Endothelial cell (in vitro differentiated cells): ENCODE measurements at regions not wholly inside any gene's neighbourhood (a gene's known extent, or its start where the extent isn't known, plus 50 kb on each side); places are given as distances from the start of the nearest gene placed in this dataset.

Source experiments
- DNase-seq: peaks from one replicate; pipeline ENCODE4 v3.0.0; 2021; ENCODE audit warnings: low spot score
- H3K27ac Mint-ChIP-seq: one replicate; pipeline ENCODE4 v1.8.0; 2021; ENCODE audit warnings: mixed read lengths, inconsistent platforms; ENCODE audit not compliant: unreplicated experiment
- H3K27me3 Mint-ChIP-seq: one replicate; pipeline ENCODE4 v1.8.0; 2021; ENCODE audit warnings: mild to moderate bottlenecking, moderate library complexity, mixed read lengths, inconsistent platforms; ENCODE audit not compliant: unreplicated experiment
- H3K36me3 Mint-ChIP-seq: one replicate; pipeline ENCODE4 v1.8.0; 2021; ENCODE audit warnings: mild to moderate bottlenecking, low read depth, mixed read lengths, inconsistent platforms; ENCODE audit not compliant: unreplicated experiment
- H3K4me1 Mint-ChIP-seq: one replicate; pipeline ENCODE4 v1.8.0; 2021; ENCODE audit warnings: mild to moderate bottlenecking, mixed read lengths, inconsistent platforms; ENCODE audit not compliant: unreplicated experiment
- H3K4me3 Mint-ChIP-seq: one replicate; pipeline ENCODE4 v1.8.0; 2021; ENCODE audit warnings: mild to moderate bottlenecking, mixed read lengths, inconsistent platforms; ENCODE audit not compliant: unreplicated experiment
- H3K9me3 Mint-ChIP-seq: one replicate; pipeline ENCODE4 v1.8.0; 2021; ENCODE audit warnings: mixed read lengths, inconsistent platforms; ENCODE audit not compliant: unreplicated experiment
- TF ChIP-seq, protein P1 (sequence below): fragments of 200-600 bp; sonication (generic); IDR thresholded peaks from one replicate; pipeline ENCODE4 v1.5.0; 2021; ENCODE audit warnings: antibody characterized with exemption; ENCODE audit not compliant: unreplicated experiment

DNA sequence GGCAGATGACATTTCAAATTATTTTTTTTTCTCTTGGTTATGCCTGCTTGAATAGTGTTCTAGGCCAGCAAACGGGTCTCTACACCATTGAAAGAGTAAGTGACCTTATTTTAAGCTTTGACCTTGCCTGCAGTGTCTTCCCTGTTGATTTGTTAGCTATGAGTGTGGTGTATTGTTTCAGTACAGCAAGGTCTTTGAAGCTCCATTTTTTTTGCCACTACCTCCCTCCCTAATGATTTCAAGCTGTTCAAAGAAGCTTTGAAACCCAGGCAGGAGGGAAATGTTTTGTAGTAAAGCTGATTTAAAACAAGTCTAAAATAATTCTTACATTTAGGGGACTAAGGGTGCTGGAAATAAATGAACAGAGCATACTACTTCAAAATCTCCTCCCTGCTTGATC lies 1249.8 kb downstream of the ROBO1 start:
- Mint-ChIP-seq H3K27me3 (no peaks in the 10 kb centered on the region), H3K9me3 (no peaks in the 10 kb centered on the region), H3K4me3 (no peak overlapping the region), H3K36me3 (no peaks in the 10 kb centered on the region), H3K27ac (no peak overlapping the region), H3K4me1 (no peaks in the 10 kb centered on the region)
- TF ChIP-seq, protein P1, sequence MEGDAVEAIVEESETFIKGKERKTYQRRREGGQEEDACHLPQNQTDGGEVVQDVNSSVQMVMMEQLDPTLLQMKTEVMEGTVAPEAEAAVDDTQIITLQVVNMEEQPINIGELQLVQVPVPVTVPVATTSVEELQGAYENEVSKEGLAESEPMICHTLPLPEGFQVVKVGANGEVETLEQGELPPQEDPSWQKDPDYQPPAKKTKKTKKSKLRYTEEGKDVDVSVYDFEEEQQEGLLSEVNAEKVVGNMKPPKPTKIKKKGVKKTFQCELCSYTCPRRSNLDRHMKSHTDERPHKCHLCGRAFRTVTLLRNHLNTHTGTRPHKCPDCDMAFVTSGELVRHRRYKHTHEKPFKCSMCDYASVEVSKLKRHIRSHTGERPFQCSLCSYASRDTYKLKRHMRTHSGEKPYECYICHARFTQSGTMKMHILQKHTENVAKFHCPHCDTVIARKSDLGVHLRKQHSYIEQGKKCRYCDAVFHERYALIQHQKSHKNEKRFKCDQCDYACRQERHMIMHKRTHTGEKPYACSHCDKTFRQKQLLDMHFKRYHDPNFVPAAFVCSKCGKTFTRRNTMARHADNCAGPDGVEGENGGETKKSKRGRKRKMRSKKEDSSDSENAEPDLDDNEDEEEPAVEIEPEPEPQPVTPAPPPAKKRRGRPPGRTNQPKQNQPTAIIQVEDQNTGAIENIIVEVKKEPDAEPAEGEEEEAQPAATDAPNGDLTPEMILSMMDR = no peak
- DNase-seq = no peak

DNA sequence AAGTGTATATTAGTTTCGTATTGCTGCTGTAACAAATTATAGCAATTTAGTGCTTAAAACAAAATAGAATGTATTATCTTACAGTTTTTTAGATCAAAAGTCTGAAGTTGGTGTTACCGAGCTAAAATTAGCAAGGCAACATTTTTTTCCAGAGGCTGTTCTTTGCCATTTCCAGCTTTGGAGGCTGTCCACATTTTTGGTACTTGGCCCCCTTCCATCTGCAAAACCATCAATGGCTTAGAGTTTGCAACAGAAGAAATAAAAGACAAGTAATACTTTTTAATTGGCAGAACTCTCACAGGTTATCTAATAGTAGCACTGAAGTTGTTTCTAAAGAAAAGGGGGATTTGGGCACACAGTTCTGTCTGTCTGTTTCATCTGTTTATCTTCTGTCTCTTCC lies 1248.5 kb downstream of the ROBO1 start:
- Mint-ChIP-seq H3K9me3 (no peaks in the 10 kb centered on the region), H3K36me3 (no peaks in the 10 kb centered on the region), H3K27ac (no peak overlapping the region), H3K27me3 (no peaks in the 10 kb centered on the region), H3K4me1 (no peaks in the 10 kb centered on the region), H3K4me3 (no peak overlapping the region)
- TF ChIP-seq, protein P1 = no peak
- no peak for DNase-seq

DNA sequence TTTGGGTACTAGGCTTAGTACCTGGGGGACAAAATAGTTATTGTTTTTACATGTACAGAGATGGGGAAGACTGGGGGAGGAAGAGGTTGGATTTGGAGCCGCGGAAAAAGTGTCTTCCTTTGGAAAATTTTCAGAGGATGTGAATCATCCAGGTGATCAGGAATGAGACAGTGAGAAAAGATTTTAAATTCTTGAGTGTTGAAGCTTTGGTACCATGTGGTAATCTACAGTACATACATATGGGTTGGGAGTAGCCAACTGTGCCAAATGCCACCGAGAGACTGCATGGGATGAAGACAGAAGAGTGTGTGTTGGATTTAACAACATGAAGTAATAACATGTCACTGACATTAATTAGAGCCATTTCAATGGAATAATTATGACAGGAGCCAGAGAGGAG lies 1238.2 kb downstream of the ROBO1 start:
- Mint-ChIP-seq H3K27ac (no peak overlapping the region), H3K4me3 (no peak overlapping the region), H3K4me1 (no peaks in the 10 kb centered on the region), H3K36me3 (no peaks in the 10 kb centered on the region), H3K9me3 (no peaks in the 10 kb centered on the region), H3K27me3 (no peaks in the 10 kb centered on the region)
- DNase-seq = no peak
- TF ChIP-seq, protein P1 = no peak

DNA sequence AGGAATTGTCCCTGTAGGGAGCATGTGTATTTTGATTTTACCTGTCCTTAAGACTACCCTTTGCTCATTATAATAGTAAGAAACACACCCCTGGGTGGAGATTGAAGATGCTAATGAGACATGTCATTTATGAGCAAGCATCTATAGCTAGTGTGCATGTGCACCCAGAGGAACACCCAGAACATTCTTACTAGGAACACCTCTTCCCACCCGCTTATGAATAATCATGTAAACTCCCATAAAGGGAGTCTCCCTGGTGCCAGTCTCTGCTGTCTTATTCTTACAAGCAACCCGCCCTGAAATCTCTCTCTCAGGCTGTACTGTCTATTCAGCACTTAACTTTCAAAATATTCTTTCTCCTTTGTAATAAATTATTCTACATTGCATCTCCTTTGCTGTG lies 1227.3 kb downstream of the ROBO1 start:
- Mint-ChIP-seq H3K4me1 (no peaks in the 10 kb centered on the region), H3K4me3 (no peak overlapping the region), H3K27me3 (peaks cover 2% of the 10 kb centered on the region), H3K9me3 (no peaks in the 10 kb centered on the region), H3K27ac (no peak overlapping the region), H3K36me3 (no peaks in the 10 kb centered on the region)
- DNase-seq = no peak
- TF ChIP-seq, protein P1 = no peak

DNA sequence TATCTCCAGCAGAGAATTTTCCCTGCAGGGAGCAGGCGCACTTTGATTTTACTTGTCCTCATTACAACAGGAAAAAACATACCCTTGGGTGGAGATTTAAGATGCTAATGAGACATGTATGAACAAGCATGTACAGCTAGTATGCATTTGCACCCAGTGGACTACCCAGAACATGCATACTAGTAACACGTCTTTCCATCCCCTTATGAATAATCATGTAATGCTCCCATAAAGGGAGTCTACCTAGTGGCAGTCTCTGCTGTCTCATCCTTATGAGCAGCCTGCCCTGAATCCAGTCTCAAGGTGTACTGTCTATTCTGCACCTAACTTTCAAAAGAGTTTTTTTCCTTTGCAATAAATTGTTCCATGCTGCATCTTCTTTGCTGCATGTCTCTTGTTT lies 1222.0 kb downstream of the ROBO1 start:
- Mint-ChIP-seq H3K9me3 (no peaks in the 10 kb centered on the region), H3K36me3 (no peaks in the 10 kb centered on the region), H3K4me1 (no peaks in the 10 kb centered on the region), H3K27me3 (peaks cover 2% of the 10 kb centered on the region), H3K27ac (no peak overlapping the region), H3K4me3 (no peak overlapping the region)
- TF ChIP-seq, protein P1 = no peak
- no peak for DNase-seq
